ENCODE measurements at regions not wholly inside any gene's neighbourhood (a gene's known extent, or its start where the extent isn't known, plus 50 kb on each side); places are given as distances from the start of the nearest gene placed in this dataset.

GRCh38 chr6:77073410-77073760 is 389.9 kb downstream of the HTR1B start:
- DNase-seq: no peak

DNA sequence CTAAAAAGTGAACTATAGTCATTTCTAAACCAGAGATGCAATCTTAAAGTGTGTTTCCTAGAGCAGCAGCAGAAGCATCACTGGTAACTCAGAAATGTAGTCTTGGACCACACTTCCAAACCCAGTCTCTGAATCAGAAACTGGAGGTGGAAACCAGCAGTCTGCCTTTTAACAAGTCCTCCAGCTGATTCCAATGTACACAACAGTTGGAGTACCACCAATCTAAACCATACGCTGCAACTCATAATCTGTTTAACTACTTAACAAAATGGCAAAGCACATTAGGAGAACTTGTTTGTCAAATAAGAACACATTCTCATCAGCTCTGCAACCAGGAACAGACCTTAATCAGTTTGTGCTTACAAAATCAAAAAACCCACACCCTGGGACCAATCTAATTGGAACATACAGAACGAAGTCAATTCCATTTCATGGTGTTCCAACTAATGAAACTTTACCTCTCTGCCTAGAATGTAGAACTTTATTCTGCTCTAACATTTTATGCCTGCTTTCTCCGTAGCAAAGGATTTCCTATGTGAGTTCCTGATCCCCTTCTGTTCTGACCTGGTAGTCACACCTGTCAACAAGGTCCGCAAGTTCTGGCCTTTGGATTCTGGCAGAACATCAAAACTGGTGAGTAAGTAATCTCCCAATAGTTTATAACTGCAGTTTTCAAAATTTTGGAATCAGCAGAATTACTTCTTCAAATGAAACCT is 390.4 kb downstream of the HTR1B start:
- DNase-seq: no peak

DNA sequence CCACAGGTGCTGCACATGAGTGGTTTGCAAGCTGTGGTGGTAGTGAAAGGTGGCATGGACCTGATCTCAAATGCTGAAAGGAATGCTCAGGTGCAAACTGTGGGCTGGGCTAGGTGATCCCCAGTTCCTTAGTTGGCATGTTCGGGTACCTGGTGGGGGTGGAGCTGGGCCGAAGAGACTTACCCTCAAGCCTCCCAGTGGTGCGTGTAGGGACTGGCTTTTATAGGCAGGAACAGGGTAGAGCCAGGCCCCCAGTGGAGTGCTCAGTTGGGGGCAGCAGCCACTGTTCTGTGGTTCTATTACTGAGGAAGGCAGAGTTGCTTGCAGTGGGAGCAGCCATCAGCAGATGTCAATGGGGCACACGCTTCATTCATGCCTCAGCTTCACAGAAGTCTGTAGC is 399.8 kb downstream of the HTR1B start:
- no peak for DNase-seq

DNA sequence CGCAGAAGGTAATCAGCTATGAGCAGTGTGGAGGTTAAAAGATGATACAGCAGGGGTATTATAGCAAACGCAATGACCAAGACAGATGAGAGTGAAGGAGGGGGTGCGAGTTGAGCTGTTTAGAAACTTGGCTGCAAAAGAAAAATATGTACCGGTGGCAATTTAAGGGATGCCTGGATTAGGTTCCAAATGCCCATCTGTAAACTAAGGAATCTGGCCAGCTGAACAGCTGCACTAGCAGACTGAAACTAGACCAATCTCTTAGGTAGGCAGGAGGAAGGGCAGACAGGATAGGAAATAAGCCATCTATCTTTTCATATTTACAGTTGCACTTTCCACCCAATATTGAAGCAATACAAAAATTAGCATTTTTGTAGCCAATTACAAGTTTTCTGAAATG is 407.6 kb downstream of the HTR1B start:
- DNase-seq: no peak

GRCh38 chr6:77040568-77041195 is 422.6 kb downstream of the HTR1B start:
- DNase-seq: no peak

DNA sequence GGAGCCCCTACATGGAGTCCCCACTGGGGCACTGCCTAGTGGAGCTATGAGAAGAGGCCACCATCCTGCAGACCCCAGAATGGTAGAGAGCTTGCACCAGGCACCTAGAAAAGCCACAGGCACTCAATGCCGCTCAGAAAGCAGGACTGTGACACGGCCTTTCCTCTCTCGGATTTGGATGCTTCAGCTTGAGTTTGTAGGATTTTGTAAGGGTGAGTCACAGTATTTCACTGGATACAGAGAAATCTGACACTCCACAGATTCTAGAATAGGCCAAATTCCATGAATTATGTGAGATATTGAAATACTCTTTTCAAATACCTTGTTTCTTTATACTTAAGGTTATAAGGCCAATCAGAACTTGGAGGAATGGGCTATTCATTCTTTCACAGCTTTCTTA is 424.5 kb downstream of the HTR1B start:
- DNase-seq: no peak

DNA sequence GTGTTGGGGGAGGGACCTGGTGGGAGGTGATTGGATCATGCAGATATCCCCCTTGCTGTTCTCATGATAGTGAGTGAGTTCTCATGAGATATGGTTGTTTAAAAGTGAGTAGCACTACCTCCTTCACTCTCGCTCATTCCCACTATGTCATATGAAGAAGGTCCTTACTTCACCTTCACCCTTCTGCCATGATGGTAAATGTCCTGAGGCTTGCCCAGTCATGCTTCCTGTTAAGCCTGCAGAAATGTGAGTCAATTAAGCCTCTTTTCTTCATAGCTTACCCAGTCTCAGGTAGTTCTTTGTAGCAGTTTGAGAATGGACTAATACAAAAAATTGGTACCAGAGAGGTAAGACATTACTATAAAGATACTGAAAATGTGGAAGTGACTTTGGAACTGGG is 425.9 kb downstream of the HTR1B start:
- DNase-seq: no peak

- DNase-seq: no peak
Observed at GRCh38 chr6:77036400-77036799, 426.9 kb downstream of the HTR1B start.

- DNase-seq: no peak
Observed at GRCh38 chr6:77034161-77034560, 429.1 kb downstream of the HTR1B start.

- no peak for DNase-seq
Observed at GRCh38 chr6:77030929-77031674, 432.2 kb downstream of the HTR1B start.

DNA sequence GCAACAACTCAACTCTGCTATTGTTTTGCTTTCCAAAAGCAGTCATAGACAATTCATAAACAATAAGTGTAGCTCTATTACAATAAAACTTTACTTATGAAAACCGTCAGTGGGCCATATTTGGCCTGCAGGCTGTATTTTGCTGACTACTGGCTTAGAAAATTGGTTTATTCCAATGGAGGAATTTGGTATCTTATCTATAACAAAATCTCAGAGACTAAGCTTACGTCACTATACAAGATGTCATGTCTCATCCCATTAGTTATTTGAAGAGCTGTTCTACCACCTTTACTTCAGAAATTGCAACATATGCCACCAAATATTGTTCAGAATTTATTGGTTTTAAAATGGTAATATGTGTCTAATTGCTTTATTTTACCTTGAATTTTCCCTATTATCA is 436.9 kb downstream of the HTR1B start:
- no peak for DNase-seq

GRCh38 chr6:77025736-77026223 is 437.5 kb downstream of the HTR1B start:
- no peak for DNase-seq

DNA sequence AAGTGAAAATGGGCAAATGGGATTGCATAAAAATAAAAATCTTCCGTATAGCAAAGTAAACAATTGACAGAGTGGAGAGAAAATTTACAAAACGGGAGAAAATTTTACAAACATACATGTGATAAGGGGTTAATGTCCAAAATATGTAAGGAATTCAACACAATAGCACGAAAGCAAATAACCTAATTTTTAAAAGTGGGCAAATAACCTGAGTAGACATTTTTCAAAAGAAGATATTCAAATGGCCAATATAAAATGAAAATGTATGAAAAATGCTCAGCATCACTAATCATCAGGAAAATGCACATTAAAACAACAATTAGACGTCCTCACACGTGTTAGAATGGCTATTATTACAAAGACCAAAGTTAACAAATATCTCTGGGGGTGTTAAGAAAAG is 441.5 kb downstream of the HTR1B start:
- no peak for DNase-seq

GRCh38 chr6:77021232-77021631 is 442.1 kb downstream of the HTR1B start:
- no peak for DNase-seq

- DNase-seq: no peak
Observed at GRCh38 chr6:77019081-77019480, 444.2 kb downstream of the HTR1B start.

DNA sequence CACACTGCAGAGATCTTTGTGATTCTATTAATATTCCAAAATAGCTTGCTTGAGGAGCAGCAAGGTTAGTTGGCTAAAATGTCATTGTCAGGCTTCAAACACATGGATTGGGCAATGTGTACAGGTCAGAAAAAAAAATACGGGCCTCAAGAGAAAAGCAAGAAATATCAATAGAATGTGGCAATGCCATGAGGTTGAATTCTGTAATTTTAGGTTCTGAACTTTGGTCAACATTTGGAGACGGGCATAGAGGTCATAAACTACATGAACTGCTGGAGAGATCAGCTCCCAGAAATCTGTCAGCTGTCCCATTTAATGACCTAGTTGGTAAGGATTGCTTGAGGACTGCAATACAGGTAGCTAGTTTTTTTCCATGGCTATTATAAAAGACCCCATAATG is 445.8 kb downstream of the HTR1B start:
- no peak for DNase-seq

- no peak for DNase-seq
Observed at GRCh38 chr6:77015350-77015749, 447.9 kb downstream of the HTR1B start.

DNA sequence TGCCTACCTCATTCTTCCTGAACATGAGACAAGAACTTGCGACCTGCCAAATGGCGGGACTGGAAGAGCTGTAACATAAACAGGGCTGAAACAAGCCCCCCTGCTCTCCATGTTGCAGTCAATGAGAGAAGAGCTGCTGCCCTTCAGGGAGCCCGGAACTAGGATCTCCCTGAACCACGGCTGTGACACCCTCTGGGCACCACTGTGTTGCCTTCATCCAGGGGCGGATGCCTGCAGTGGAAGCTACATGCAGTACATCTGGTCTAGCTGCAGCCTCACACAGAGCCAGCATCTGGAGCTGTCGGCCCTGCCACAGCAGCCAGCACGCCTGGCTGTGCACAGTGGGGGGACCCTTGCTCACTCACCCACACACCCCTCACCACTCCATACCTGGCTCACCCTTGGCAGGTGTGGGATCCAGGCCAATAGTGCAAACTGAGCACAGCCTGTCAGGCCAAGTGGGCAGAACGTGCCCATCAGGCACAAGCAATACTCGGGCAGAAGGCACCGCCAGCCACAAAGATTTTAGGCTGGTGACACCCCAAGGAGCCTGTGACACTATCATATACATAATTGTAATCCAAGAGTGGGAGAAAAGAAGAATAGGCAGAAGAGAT is 451.3 kb downstream of the HTR1B start:
- DNase-seq: no peak

GRCh38 chr6:77010931-77011542 is 452.3 kb downstream of the HTR1B start:
- no peak for DNase-seq

DNA sequence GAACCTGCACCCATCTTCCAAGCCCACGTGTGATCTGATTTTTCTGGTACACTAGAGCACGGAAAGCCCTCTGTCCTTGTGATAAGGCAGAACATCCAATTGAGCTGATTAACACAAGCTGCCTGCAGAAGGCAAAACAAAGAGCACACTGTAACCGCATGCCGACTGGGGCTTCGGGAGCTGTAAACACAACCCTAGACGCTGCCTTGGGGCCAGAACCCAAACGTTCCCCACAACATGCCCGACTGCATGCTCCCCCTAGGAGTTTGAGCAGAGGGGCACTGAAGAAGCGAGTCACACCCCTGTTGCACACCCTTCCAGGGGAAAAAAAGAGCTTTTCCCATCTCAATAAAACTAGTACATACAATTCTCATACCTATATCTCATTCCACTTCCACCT is 470.7 kb downstream of the HTR1B start:
- no peak for DNase-seq

- no peak for DNase-seq
Observed at GRCh38 chr6:76984572-76984971, 478.7 kb downstream of the HTR1B start.
